Calu3 (cell line): ENCODE measurements at regions not wholly inside any gene's neighbourhood (a gene's known extent, or its start where the extent isn't known, plus 50 kb on each side); places are given as distances from the start of the nearest gene placed in this dataset.

Experiments
- BruUV-seq: library from RNA; stranded (reverse); fragments of 400-500 nt; replicated peaks from 2 replicates; lab custom pipeline; 2021; lab: Mats Ljungman, UMichigan
- CTCF ChIA-PET: fragments of 300-600 bp; sonication (Branson Sonifier 250); formaldehyde crosslinking; loops from one replicate; lab custom pipeline; 2022; ENCODE audit warnings: antibody characterized with exemption; lab: Charles Lee
- DNase-seq: peaks from one replicate; pipeline ENCODE4 v3.0.0; 2022
- H3K27ac Mint-ChIP-seq: one replicate; pipeline ENCODE4 v1.8.0; 2022; ENCODE audit warnings: mixed read lengths; ENCODE audit not compliant: unreplicated experiment
- H3K27me3 Mint-ChIP-seq: one replicate; pipeline ENCODE4 v1.8.0; 2022; ENCODE audit warnings: mixed read lengths; ENCODE audit not compliant: unreplicated experiment
- H3K36me3 Mint-ChIP-seq: one replicate; pipeline ENCODE4 v1.8.0; 2022; ENCODE audit warnings: mild to moderate bottlenecking, moderate library complexity, mixed read lengths; ENCODE audit not compliant: insufficient read depth, unreplicated experiment
- H3K4me1 Mint-ChIP-seq: one replicate; pipeline ENCODE4 v1.8.0; 2022; ENCODE audit warnings: mild to moderate bottlenecking, low read depth, mixed read lengths; ENCODE audit not compliant: unreplicated experiment
- H3K4me3 Mint-ChIP-seq: one replicate; pipeline ENCODE4 v1.8.0; 2022; ENCODE audit warnings: mild to moderate bottlenecking, low read depth, moderate library complexity, mixed read lengths; ENCODE audit not compliant: unreplicated experiment
- H3K9me3 Mint-ChIP-seq: one replicate; pipeline ENCODE4 v1.8.0; 2022; ENCODE audit warnings: low read depth, mixed read lengths; ENCODE audit not compliant: unreplicated experiment
- intact Hi-C: fragments of 100-400 bp; cut with micrococcal nuclease; formaldehyde crosslinking; loops from one replicate; pipeline ENCODE4 v1.10.0; 2022; ENCODE audit not compliant: unreplicated experiment
- TF ChIP-seq, protein P1 (sequence below): fragments of 200-600 bp; IDR thresholded peaks from one replicate; pipeline ENCODE4 v1.8.0; 2022; ENCODE audit warnings: antibody characterized with exemption; ENCODE audit not compliant: unreplicated experiment

DNA sequence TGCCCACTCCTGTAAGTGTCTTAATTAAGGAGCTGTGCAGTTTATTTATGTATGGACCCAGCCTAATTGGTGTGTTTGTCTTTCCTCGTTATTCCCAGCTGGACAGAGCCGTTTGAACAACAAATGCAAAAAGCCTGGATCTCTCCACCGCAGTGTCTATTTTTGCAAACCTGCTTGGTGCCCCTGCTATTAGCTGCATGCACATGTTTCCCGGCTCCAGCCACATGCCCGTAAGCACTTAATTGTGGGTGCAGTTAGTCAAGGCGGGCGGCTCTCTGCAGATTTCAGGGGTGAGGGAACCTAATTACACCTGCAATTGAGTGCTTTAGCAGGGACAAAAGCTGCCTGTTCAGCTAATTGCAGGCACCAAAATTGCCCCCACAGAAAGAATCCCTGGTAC lies 74.0 kb upstream of the GSE1 start:
- BruUV-seq, result no TSS peak
- Mint-ChIP-seq H3K4me3 (no peak overlapping the region), H3K36me3 (no peaks in the 10 kb centered on the region), H3K4me1 (peaks cover 13% of the 10 kb centered on the region), H3K27ac (no peak overlapping the region), H3K9me3 (peaks cover 3% of the 10 kb centered on the region), H3K27me3 (peaks cover 63% of the 10 kb centered on the region)
- TF ChIP-seq, protein P1, sequence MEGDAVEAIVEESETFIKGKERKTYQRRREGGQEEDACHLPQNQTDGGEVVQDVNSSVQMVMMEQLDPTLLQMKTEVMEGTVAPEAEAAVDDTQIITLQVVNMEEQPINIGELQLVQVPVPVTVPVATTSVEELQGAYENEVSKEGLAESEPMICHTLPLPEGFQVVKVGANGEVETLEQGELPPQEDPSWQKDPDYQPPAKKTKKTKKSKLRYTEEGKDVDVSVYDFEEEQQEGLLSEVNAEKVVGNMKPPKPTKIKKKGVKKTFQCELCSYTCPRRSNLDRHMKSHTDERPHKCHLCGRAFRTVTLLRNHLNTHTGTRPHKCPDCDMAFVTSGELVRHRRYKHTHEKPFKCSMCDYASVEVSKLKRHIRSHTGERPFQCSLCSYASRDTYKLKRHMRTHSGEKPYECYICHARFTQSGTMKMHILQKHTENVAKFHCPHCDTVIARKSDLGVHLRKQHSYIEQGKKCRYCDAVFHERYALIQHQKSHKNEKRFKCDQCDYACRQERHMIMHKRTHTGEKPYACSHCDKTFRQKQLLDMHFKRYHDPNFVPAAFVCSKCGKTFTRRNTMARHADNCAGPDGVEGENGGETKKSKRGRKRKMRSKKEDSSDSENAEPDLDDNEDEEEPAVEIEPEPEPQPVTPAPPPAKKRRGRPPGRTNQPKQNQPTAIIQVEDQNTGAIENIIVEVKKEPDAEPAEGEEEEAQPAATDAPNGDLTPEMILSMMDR, result no peak
- intact Hi-C loops, result no loop called here
- CTCF ChIA-PET, result no interaction called here
- DNase-seq, result no peak

DNA sequence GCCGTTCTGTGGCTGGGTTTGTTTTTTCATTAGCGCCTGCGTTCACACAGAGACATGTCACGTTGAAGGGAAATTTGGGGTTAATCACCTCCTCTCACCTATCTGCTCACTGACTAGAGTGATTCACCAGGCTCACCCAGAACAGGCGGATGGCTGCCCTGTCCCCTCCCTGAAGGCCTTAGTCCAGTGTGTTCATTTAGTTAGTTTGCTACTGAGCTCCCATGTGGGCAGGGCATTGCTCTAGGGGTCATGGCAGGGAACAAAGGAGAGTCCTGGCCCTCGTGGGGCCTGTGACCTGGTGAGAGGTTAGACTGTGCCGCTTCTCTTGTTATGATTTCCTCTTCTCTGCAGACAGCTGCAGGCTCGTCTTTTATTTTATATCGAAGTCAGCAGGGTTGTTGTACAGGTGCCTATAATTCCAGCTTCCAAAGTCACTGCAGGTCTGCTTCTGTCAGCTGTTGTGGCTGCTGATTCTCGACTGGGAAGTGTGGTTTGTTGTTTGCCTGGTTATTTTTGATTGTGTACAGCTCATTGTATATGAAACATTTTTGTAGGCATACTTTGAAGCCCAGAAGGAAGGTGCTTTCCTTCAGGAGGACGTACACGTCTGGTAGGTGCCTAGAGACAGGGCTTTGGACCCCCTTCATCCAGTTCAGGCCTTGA lies 73.4 kb upstream of the GSE1 start:
- H3K9me3 Mint-ChIP-seq, result peaks cover 3% of the 10 kb centered on the region
- intact Hi-C loops, result no loop called here
- peaks cover 63% of the 10 kb centered on the region for H3K27me3 Mint-ChIP-seq
- CTCF ChIA-PET, result no interaction called here
- no peaks in the 10 kb centered on the region for H3K36me3 Mint-ChIP-seq
- H3K4me1 Mint-ChIP-seq, result peaks cover 13% of the 10 kb centered on the region
- no peak overlapping the region for H3K4me3 Mint-ChIP-seq
- no TSS peak for BruUV-seq
- no peak for DNase-seq
- TF ChIP-seq, protein P1, result no peak
- H3K27ac Mint-ChIP-seq, result no peak overlapping the region

DNA sequence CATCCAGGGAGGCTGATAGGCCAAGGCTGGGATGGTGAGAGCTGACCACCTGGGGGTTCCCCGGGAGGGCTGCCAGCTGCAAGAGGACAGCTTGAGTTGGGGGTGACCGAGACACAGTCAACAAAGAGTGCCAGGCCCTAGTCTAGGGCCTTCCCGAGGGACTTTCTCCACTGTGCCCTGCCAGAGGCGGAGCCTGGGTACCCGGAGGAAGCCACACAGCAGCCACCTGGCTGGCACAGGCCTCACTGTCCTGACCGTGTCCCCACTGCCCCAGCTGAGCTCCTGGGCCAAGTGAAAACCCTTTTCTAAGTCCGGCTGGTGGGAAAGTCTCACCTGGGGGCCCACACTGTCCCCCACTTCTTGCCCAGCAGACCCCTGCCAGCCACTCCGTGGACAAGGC lies 71.9 kb upstream of the GSE1 start:
- TF ChIP-seq, protein P1, result no peak
- Mint-ChIP-seq H3K4me3 (no peak overlapping the region), H3K27ac (no peak overlapping the region), H3K9me3 (peaks cover 3% of the 10 kb centered on the region), H3K4me1 (no peaks in the 10 kb centered on the region), H3K36me3 (no peaks in the 10 kb centered on the region), H3K27me3 (peaks cover 61% of the 10 kb centered on the region)
- CTCF ChIA-PET, result no interaction called here
- intact Hi-C loops, result no loop called here
- no peak for DNase-seq
- no TSS peak for BruUV-seq

DNA sequence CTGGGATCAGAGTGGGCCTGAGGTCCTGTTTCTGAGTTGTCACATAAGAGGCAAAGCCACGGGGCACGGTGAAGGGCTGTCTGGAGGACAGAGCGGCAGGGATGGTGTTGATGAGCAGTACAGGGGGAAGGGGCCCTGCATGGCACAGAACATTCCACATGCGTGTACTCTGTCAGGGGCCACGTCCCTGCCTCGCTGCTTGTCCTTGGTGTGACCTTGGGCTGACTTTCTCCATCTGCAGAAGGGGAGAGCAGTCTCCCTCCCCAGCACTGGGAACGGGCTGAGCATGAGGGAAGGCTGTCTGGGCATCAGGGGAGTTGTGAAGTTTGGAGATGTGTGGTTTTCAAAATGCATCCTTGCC lies 71.5 kb upstream of the GSE1 start:
- no peak overlapping the region for H3K27ac Mint-ChIP-seq
- no peaks in the 10 kb centered on the region for H3K4me1 Mint-ChIP-seq
- peaks cover 59% of the 10 kb centered on the region for H3K27me3 Mint-ChIP-seq
- TF ChIP-seq, protein P1, result no peak
- DNase-seq, result no peak
- H3K36me3 Mint-ChIP-seq, result no peaks in the 10 kb centered on the region
- H3K4me3 Mint-ChIP-seq, result no peak overlapping the region
- intact Hi-C loops, result no loop called here
- no TSS peak for BruUV-seq
- peaks cover 3% of the 10 kb centered on the region for H3K9me3 Mint-ChIP-seq
- CTCF ChIA-PET, result no interaction called here
